HG03565 (cell line): ENCODE measurements at regions not wholly inside any gene's neighbourhood (a gene's known extent, or its start where the extent isn't known, plus 50 kb on each side); places are given as distances from the start of the nearest gene placed in this dataset.
"Not testable (repeated sequence)": the region's sequence is repeated elsewhere in the genome, so short reads cannot be mapped to it uniquely, and the experiment has no call there.

Experiments used
- ATAC-seq: cut with Tn5 transposase; IDR thresholded peaks from one replicate; pipeline ENCODE4 v1.9.1; 2021; ENCODE audit warnings: mild to moderate bottlenecking, moderate library complexity; ENCODE audit not compliant: unreplicated experiment

- no peak for ATAC-seq
Measured at GRCh38 chr10:123269675-123270074, 115.5 kb downstream of the BUB3 start.

- no peak for ATAC-seq
Measured at GRCh38 chr10:123270221-123270620, 116.0 kb downstream of the BUB3 start.

GRCh38 chr10:123270806-123271205, 116.6 kb downstream of the BUB3 start:
- no peak for ATAC-seq

GRCh38 chr10:123272171-123272570, 118.0 kb downstream of the BUB3 start:
- ATAC-seq = no peak

GRCh38 chr10:123274306-123275135, 120.3 kb downstream of the BUB3 start:
- no peak for ATAC-seq

GRCh38 chr10:123275136-123275564, 120.9 kb downstream of the BUB3 start:
- ATAC-seq = no peak

- no peak for ATAC-seq
Measured at GRCh38 chr10:123278445-123278844, 124.2 kb downstream of the BUB3 start.

- not testable (repeated sequence) for ATAC-seq
Measured at GRCh38 chr10:123283371-123283770, 129.2 kb downstream of the BUB3 start.

- ATAC-seq = no peak
Measured at GRCh38 chr10:123284022-123284421, 129.8 kb downstream of the BUB3 start.

GRCh38 chr10:123287594-123288247, 133.5 kb downstream of the BUB3 start:
- ATAC-seq = no peak

GRCh38 chr10:123289432-123289831, 135.2 kb downstream of the BUB3 start:
- ATAC-seq = no peak

- ATAC-seq = no peak
Measured at GRCh38 chr10:123294109-123294508, 139.9 kb downstream of the BUB3 start.

- ATAC-seq = no peak
Measured at GRCh38 chr10:123294886-123295285, 140.7 kb downstream of the BUB3 start.

GRCh38 chr10:123295644-123296043, 141.4 kb downstream of the BUB3 start:
- no peak for ATAC-seq

GRCh38 chr10:123297175-123297574, 143.0 kb downstream of the BUB3 start:
- no peak for ATAC-seq

- no peak for ATAC-seq
Measured at GRCh38 chr10:123298583-123298982, 144.4 kb downstream of the BUB3 start.

GRCh38 chr10:123299598-123299997, 145.4 kb downstream of the BUB3 start:
- ATAC-seq = no peak

- no peak for ATAC-seq
Measured at GRCh38 chr10:123301077-123301857, 147.1 kb downstream of the BUB3 start.

- no peak for ATAC-seq
Measured at GRCh38 chr10:123303581-123304337, 149.6 kb downstream of the BUB3 start.

- no peak for ATAC-seq
Measured at GRCh38 chr10:123305671-123306070, 151.5 kb downstream of the BUB3 start.

GRCh38 chr10:123306290-123306689, 152.1 kb downstream of the BUB3 start:
- no peak for ATAC-seq
